OCI-LY1 (cell line): ENCODE measurements at regions not wholly inside any gene's neighbourhood (a gene's known extent, or its start where the extent isn't known, plus 50 kb on each side); places are given as distances from the start of the nearest gene placed in this dataset.

Experiments
- H2AFZ ChIP-seq: fragments of 200-600 bp; sonication (generic), shearing (Covaris generic); 2 replicates; pipeline ENCODE4 v1.6.0; 2014; ENCODE audit warnings: antibody characterized with exemption, mild to moderate bottlenecking, low read length
- H3F3A ChIP-seq: fragments of 200-600 bp; sonication (generic), shearing (Covaris generic); 2 replicates; pipeline ENCODE4 v1.6.0; 2014; ENCODE audit warnings: mild to moderate bottlenecking, antibody characterized with exemption, low read length, moderate library complexity; ENCODE audit not compliant: insufficient read depth
- H3K27ac ChIP-seq: fragments of 200-600 bp; sonication (generic); 2 replicates; pipeline ENCODE4 v1.5.1; 2014; ENCODE audit warnings: low read length, mixed run types, mild to moderate bottlenecking, low read depth; ENCODE audit not compliant: poor library complexity, severe bottlenecking
- H3K27me3 ChIP-seq: fragments of 200-600 bp; sonication (generic); 2 replicates; pipeline ENCODE4 v1.6.0; 2014; ENCODE audit warnings: antibody characterized with exemption, mild to moderate bottlenecking, low read length, moderate library complexity; ENCODE audit not compliant: insufficient read depth
- H3K36me3 ChIP-seq: fragments of 200-600 bp; sonication (generic); 2 replicates; pipeline ENCODE4 v1.6.1; 2014; ENCODE audit warnings: mild to moderate bottlenecking, antibody characterized with exemption, low read length, moderate library complexity, mixed read lengths; ENCODE audit not compliant: insufficient read depth
- H3K4me1 ChIP-seq: fragments of 200-600 bp; sonication (generic); 2 replicates; pipeline ENCODE4 v1.5.1; 2014; ENCODE audit warnings: mild to moderate bottlenecking, low read length, moderate library complexity; ENCODE audit not compliant: insufficient read depth, severe bottlenecking
- H3K4me2 ChIP-seq: fragments of 200-600 bp; sonication (generic), shearing (Covaris generic); 2 replicates; pipeline ENCODE4 v1.6.1; 2014; ENCODE audit warnings: low read length
- H3K4me3 ChIP-seq: fragments of 200-600 bp; sonication (generic); 2 replicates; pipeline ENCODE4 v1.5.1; 2014; ENCODE audit warnings: low read length, low read depth, mild to moderate bottlenecking, mixed read lengths; ENCODE audit not compliant: poor library complexity, severe bottlenecking
- H3K79me2 ChIP-seq: fragments of 200-600 bp; shearing (Covaris generic); 2 replicates; pipeline ENCODE4 v1.6.1; 2016; ENCODE audit warnings: mixed run types, low read length, mixed read lengths; ENCODE audit not compliant: insufficient read depth
- H3K9ac ChIP-seq: fragments of 200-600 bp; sonication (generic), shearing (Covaris generic); 2 replicates; pipeline ENCODE4 v1.6.1; 2014; ENCODE audit warnings: mild to moderate bottlenecking, low read length, mixed read lengths
- H3K9me2 ChIP-seq: fragments of 200-600 bp; sonication (generic), shearing (Covaris generic); 2 replicates; pipeline ENCODE4 v1.6.1; 2014; ENCODE audit warnings: low read depth, mild to moderate bottlenecking, low read length, mixed read lengths
- H3K9me3 ChIP-seq: fragments of 200-600 bp; shearing (Covaris generic); 2 replicates; pipeline ENCODE4 v1.6.1; 2014; ENCODE audit warnings: low read length, mixed read lengths
- H4K20me1 ChIP-seq: fragments of 200-600 bp; sonication (generic), shearing (Covaris generic); 2 replicates; pipeline ENCODE4 v1.6.0; 2016; ENCODE audit warnings: mild to moderate bottlenecking, low read length; ENCODE audit not compliant: insufficient read depth
- CTCF ChIP-seq: fragments of 200-600 bp; sonication (generic), shearing (Covaris generic); IDR thresholded peaks from 2 replicates; pipeline ENCODE4 v1.5.1; 2017; ENCODE audit warnings: mild to moderate bottlenecking, antibody characterized with exemption, low read length, moderate library complexity, mixed read lengths
- EZH2 ChIP-seq: fragments of 200-600 bp; sonication (generic), shearing (Covaris generic); IDR thresholded peaks from 2 replicates; pipeline ENCODE4 v1.8.0; 2017; ENCODE audit warnings: borderline replicate concordance, mixed run types, mild to moderate bottlenecking, antibody characterized with exemption, low read length, moderate library complexity, mixed read lengths

- Histone ChIP-seq H3K79me2 (no peaks in the 10 kb centered on the region), H3K36me3 (no peaks in the 10 kb centered on the region), H3K9me2 (no peaks in the 10 kb centered on the region), H3K4me2 (no peak overlapping the region), H3K27me3 (peaks cover 3% of the 10 kb centered on the region; the same call in 1 of the 2 replicates), H3K4me1 (no peaks in the 10 kb centered on the region), H3K4me3 (no peak overlapping the region), H3K9ac (no peak overlapping the region), H3K27ac (no peak overlapping the region), H2AFZ (no peak overlapping the region), H3K9me3 (no peaks in the 10 kb centered on the region), H3F3A (no peaks in the 10 kb centered on the region), H4K20me1 (no peaks in the 10 kb centered on the region)
- TF ChIP-seq CTCF (no peak), EZH2 (no peak)
Measured at GRCh38 chr1:25056536-25056935, 126.5 kb upstream of the RUNX3 start.

- Histone ChIP-seq H3K9me3 (no peaks in the 10 kb centered on the region), H3K4me3 (no peak overlapping the region), H3K27ac (no peak overlapping the region), H3K79me2 (no peaks in the 10 kb centered on the region), H3K9ac (no peak overlapping the region), H3K4me2 (no peak overlapping the region), H3K4me1 (no peaks in the 10 kb centered on the region), H2AFZ (no peak overlapping the region), H3K9me2 (no peaks in the 10 kb centered on the region), H4K20me1 (no peaks in the 10 kb centered on the region), H3K27me3 (peaks cover 3% of the 10 kb centered on the region; the same call in 1 of the 2 replicates), H3K36me3 (no peaks in the 10 kb centered on the region), H3F3A (no peaks in the 10 kb centered on the region)
- no peak for TF ChIP-seq EZH2
- no peak for TF ChIP-seq CTCF
Measured at GRCh38 chr1:25055961-25056360, 125.9 kb upstream of the RUNX3 start.

- H2AFZ ChIP-seq: no peak overlapping the region
- H4K20me1 ChIP-seq: no peaks in the 10 kb centered on the region
- no peaks in the 10 kb centered on the region for H3K9me3 ChIP-seq
- TF ChIP-seq CTCF (no peak), EZH2 (no peak)
- H3F3A ChIP-seq: no peaks in the 10 kb centered on the region
- H3K4me3 ChIP-seq: no peak overlapping the region
- no peaks in the 10 kb centered on the region for H3K79me2 ChIP-seq
- H3K4me2 ChIP-seq: no peak overlapping the region
- H3K9me2 ChIP-seq: no peaks in the 10 kb centered on the region
- peaks cover 3% of the 10 kb centered on the region; the same call in 1 of the 2 replicates for H3K27me3 ChIP-seq
- H3K4me1 ChIP-seq: no peaks in the 10 kb centered on the region
- H3K36me3 ChIP-seq: no peaks in the 10 kb centered on the region
- H3K27ac ChIP-seq: no peak overlapping the region
- no peak overlapping the region for H3K9ac ChIP-seq
Measured at GRCh38 chr1:25055324-25055780, 125.3 kb upstream of the RUNX3 start.
